Inflammatory macrophage treated with lipopolysaccharide for 4 hours (primary cell): ENCODE measurements at regions not wholly inside any gene's neighbourhood (a gene's known extent, or its start where the extent isn't known, plus 50 kb on each side); places are given as distances from the start of the nearest gene placed in this dataset.
A peak's percentile ranks its signal among the peaks of the same experiment; 100 is the strongest.

Source experiments
- DNase-seq: peaks from one replicate; pipeline ENCODE4 v3.0.0-alpha.2; 2020

DNA sequence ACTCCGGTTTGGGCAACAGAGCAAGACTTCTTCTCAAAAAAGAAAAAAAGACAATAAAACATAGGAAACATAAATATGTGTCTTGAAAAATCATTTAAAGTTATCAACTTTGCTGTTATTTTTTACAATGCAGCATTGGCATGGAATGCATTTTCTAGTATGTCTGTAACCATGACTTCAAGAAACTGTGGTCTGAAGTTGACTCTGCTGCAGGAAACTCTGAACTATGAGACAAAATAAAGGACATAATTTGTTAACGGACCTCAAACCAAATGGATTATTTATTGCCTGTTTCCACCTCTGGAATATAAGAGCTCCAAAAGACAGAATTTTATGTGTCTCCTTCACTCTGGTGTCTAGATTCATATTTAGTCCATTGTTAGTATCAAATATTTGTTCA is 79.1 kb downstream of the TRIB2 start:
- no peak for DNase-seq

- DNase-seq: no peak
These were observed 79.9 kb downstream of the TRIB2 start for GRCh38 chr2:12796657-12797056.

GRCh38 chr2:12797815-12798214 is 81.1 kb downstream of the TRIB2 start:
- peak; percentile 79 for DNase-seq

DNA sequence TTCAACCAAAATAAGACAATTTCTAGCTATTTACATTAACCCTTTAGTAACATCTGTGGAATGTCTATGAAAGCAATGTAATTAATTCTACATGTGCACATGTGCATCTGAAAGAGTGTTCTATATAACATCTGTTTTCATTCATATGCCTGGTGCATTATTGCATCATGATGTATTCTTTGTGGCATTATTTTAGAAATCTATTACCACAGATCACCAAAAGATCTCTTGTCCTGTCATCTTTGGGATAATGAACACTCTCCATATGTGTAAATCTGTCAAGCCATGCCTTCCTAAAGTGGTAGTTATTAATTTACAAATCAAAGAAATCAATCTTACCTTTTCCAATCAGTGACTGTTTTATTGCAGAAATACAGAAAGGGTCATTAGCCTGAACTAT is 86.9 kb downstream of the TRIB2 start:
- no peak for DNase-seq

DNA sequence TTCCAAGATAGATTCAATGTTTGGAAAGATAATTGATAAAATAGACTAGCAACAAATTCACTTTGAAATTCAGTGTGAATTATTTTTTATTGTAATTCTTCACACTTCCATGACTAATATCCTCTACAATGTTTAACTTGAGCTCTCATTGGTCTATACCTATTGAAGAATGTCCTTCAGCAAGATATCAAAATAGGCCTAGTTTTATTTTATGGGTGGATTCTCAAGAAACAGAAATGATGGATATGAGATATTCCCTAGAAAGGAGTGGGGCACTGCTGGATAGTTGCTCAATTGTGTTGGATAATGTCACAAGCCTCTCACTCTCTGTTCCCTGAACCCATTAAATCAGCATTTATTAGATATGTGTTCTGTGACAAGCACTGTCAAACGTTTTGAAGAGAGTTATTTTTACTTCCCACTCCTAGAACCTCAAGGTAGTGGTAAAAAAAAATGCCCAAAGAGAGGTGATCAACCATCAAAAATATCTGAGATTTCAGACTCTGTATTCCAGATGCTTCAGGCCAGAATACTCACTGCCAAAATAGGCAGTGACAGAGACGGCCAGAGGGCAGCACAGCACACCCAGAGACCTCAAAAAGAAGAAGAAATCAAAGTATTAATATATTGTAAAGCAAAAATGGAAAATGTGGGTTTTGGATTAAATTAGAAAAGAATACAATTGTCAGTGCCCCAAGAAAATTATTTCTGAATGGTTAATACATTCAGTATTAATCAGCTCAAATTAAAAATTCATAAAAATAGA is 87.5 kb downstream of the TRIB2 start:
- no peak for DNase-seq

GRCh38 chr2:12805033-12805432 is 88.3 kb downstream of the TRIB2 start:
- no peak for DNase-seq

DNA sequence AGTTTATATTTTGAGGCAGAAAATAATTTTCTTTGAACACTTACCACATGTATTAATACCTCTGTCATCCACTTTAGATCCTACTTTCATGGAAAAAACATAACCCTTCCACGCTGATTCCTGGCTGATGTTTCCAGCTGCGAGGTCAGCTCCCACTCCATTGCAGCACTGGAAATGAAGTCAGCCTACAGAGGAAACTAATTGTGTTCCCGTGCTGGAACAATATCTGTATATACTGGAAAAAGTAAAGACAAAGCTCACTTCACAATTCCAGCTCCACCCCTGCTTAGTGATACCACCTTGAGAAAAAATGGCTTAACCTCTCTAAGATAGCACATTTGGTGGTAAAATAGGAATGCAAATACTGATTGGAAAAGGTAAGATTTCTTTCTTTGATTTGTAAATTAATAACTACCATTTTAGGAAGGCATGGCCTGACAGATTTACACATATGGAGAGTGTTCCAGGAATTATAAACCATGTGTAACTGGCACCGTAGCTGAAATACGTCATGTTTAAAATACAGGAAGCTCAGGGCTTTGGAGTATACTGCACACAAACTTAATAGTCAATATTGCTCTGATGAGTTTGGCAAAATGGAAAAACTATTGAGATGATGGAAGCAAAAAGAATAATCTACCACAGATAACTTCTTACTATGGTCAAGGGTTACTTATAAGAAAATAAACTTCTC is 90.0 kb downstream of the TRIB2 start:
- DNase-seq: no peak

GRCh38 chr2:12807907-12808810 is 91.4 kb downstream of the TRIB2 start:
- peak; percentile 68 for DNase-seq

DNA sequence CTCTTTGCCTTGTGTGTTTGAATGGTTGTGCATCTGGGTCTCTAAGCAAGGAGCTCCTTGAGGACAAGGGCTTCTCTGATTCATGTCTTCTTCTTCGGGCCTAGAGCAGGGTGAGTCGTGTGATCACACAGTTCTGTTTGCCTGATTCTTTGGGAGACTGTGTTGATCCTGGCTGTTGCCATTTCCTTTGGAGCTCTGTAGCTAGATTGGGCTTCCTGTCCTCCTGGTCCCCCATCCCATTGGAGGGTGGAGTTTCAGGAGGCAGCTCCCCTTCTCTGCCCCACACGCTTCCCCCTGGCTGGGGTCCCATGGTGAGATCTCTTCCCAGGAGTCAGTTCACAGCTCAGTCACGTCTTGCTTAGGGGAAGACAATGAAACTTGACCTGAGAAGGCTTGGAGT is 92.8 kb downstream of the TRIB2 start:
- DNase-seq: no peak

GRCh38 chr2:12811916-12812315 is 95.2 kb downstream of the TRIB2 start:
- no peak for DNase-seq

GRCh38 chr2:12813166-12813565 is 96.4 kb downstream of the TRIB2 start:
- no peak for DNase-seq

GRCh38 chr2:12816379-12817306 is 99.9 kb downstream of the TRIB2 start:
- no peak for DNase-seq

DNA sequence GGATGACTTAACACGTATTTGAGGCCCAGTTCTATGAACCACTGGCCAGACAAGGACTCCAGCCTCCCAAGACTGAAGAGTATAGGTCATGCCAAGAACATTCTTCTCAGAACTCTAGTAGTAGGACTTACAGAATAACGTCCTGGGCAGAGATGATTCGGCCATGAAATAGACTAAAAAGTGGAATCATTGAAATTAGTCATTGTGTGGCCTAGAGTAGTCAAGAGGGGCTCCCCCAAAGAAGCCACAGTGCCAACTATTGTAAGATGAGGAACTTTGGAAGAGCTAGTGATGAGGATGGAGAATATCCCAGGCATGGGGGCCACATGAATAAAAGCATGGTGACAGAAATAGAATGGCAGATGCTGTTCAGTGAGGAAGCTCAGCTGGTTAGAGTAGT is 101.1 kb downstream of the TRIB2 start:
- peak; percentile 17 for DNase-seq

- DNase-seq: peak; percentile 73
These were observed 101.8 kb downstream of the TRIB2 start for GRCh38 chr2:12818416-12819102.

DNA sequence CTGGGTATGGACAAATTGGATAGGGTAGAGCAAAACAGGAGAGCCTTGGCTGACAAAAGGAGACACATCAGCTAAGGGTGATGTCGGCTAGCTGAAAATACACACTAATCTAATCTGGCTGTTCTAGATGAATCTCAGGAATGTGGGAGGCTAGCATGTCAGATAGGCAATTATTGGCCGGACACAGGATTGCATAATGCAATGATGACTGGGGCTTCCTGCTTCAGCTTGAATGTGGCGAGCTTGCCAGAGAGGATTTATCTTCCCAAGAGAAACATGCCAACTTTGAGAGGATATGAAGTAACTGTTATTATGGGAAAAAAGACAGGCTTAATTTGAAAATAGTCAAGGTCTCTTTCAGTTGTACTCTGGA is 102.4 kb downstream of the TRIB2 start:
- DNase-seq: peak; percentile 84

GRCh38 chr2:12819721-12820120 is 103.0 kb downstream of the TRIB2 start:
- peak; percentile 90 for DNase-seq

DNA sequence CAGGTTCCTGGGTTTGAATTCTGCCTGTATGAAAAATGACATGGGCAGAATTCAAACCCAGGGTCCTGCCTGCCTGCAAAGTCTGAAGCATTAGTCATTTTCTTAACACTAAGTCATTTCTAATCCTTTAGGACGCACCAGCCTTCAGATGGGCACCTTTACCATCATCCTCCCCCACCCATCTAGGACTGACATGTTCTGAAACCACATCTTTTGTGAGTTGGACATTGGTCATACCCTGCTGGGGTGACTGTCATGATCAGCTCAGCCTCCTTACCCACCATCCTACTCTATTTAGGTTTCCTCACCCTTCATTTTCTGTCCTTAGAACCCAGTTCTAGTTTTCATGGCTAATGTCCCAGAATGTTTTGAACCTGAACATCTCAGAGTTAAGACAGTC is 104.9 kb downstream of the TRIB2 start:
- DNase-seq: no peak

GRCh38 chr2:12824351-12824777 is 107.6 kb downstream of the TRIB2 start:
- no peak for DNase-seq

DNA sequence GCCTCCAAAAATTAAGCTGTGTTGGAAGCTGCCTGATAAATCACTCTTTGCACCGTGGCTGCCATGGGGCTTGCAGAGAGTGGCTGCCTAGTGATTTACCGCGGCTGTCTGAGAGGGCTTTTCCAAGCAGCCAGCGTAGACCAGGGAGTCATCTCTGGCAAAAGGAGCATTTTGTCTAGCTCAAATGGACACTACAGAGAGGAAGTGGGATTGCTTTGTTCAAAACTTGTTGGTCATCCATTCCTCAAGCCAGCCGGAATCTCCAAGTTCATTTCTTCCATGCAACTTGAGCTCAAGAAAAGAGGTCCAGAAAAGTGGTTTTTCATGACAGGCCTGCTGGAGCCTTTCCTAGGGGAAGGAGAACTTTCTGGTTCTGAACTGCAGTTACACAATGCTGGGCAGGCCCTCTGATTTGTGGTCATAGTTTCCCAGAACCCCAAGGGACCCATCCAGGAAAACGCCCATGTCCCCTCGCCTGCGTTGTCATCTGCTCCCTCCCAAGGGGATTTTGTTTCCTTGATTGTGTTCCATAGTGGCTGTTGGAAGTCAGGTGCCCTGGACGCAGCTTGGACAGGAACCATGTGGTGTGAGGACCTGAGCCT is 108.1 kb downstream of the TRIB2 start:
- no peak for DNase-seq

- no peak for DNase-seq
These were observed 110.0 kb downstream of the TRIB2 start for GRCh38 chr2:12826781-12827180.

DNA sequence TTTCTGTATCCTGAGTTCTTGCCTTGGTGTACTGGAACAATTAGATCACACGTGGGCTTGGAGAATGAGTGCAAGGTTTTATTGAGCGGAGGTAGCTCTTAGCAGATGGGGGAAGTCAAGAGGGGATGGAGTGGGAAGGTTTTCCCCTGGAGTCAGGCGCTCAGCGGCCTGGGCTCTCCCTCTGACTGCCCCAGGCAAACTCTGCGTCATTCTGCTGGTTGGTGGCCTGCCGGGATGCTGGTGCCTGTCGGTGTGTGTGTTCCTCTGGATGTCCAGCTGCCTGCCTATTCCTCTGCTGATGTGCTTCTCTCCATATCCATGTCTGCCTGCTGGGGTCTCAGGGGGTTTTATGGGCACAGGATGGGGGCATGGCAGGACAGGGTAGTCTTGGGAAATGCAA is 111.0 kb downstream of the TRIB2 start:
- no peak for DNase-seq
